MM.1S (cell line): ENCODE measurements at regions not wholly inside any gene's neighbourhood (a gene's known extent, or its start where the extent isn't known, plus 50 kb on each side); places are given as distances from the start of the nearest gene placed in this dataset.

Experiments used
- DNase-seq: peaks from one replicate; pipeline ENCODE4 v3.0.0-alpha.2; 2015
- H2AFZ ChIP-seq: fragments of 300-600 bp; sonication (generic); 2 replicates; pipeline ENCODE4 v1.6.0; 2016; ENCODE audit warnings: antibody characterized with exemption, low read length
- H3F3A ChIP-seq: fragments of 300-600 bp; sonication (generic); 2 replicates; pipeline ENCODE4 v1.6.1; 2016; ENCODE audit warnings: mild to moderate bottlenecking, antibody characterized with exemption, low read length, moderate library complexity, mixed read lengths; ENCODE audit not compliant: insufficient read depth
- H3K27ac ChIP-seq: fragments of 300-600 bp; sonication (generic); 2 replicates; pipeline ENCODE4 v1.5.1; 2016; ENCODE audit warnings: mild to moderate bottlenecking, low read length
- H3K27me3 ChIP-seq: fragments of 300-600 bp; sonication (generic); replicated peaks from 2 replicates; pipeline ENCODE4 v1.6.0; 2016; ENCODE audit warnings: low read length; ENCODE audit not compliant: insufficient read depth
- H3K36me3 ChIP-seq: fragments of 300-600 bp; sonication (generic); replicated peaks from 2 replicates; pipeline ENCODE4 v1.6.1; 2016; ENCODE audit warnings: mild to moderate bottlenecking, low read length, mixed read lengths; ENCODE audit not compliant: insufficient read depth
- H3K4me1 ChIP-seq: fragments of 300-600 bp; sonication (generic); 2 replicates; pipeline ENCODE4 v1.6.1; 2016; ENCODE audit warnings: low read length, mixed read lengths
- H3K4me2 ChIP-seq: fragments of 300-600 bp; sonication (generic); 2 replicates; pipeline ENCODE4 v1.6.0; 2016; ENCODE audit warnings: low read depth, low read length
- H3K4me3 ChIP-seq: fragments of 300-600 bp; sonication (generic); 2 replicates; pipeline ENCODE4 v1.5.1; 2016; ENCODE audit warnings: low read length, mixed read lengths
- H3K79me2 ChIP-seq: fragments of 300-600 bp; sonication (generic); 2 replicates; pipeline ENCODE4 v1.6.1; 2016; ENCODE audit warnings: mixed run types, low read length, mixed read lengths
- H3K9ac ChIP-seq: fragments of 300-600 bp; sonication (generic); 2 replicates; pipeline ENCODE4 v1.6.1; 2016; ENCODE audit warnings: low read length, mixed read lengths
- H3K9me2 ChIP-seq: fragments of 300-600 bp; sonication (generic); replicated peaks from 2 replicates; pipeline ENCODE4 v1.6.1; 2016; ENCODE audit warnings: mild to moderate bottlenecking, low read length, mixed read lengths; ENCODE audit not compliant: insufficient read depth
- H3K9me3 ChIP-seq: fragments of 300-600 bp; sonication (generic); replicated peaks from 2 replicates; pipeline ENCODE4 v1.6.1; 2016; ENCODE audit warnings: mild to moderate bottlenecking, low read length, mixed read lengths; ENCODE audit not compliant: insufficient read depth
- H4K20me1 ChIP-seq: fragments of 300-600 bp; sonication (generic); 2 replicates; pipeline ENCODE4 v1.6.1; 2016; ENCODE audit warnings: mild to moderate bottlenecking, low read length, moderate library complexity, mixed read lengths; ENCODE audit not compliant: insufficient read depth
- EZH2 ChIP-seq: fragments of 300-600 bp; sonication (generic); optimal IDR thresholded peaks from 2 replicates; pipeline ENCODE3; 2017; ENCODE audit warnings: low read depth, mild to moderate bottlenecking, antibody characterized with exemption, low read length, mixed read lengths
- EZH2phosphoT487 ChIP-seq: fragments of 300-600 bp; sonication (generic); IDR thresholded peaks from 2 replicates; pipeline ENCODE4 v1.6.1; 2018; ENCODE audit warnings: antibody characterized with exemption, low read length
- TF ChIP-seq, protein P1 (sequence below): fragments of 300-600 bp; sonication (generic); IDR thresholded peaks from 2 replicates; pipeline ENCODE4 v1.5.1; 2016; ENCODE audit warnings: antibody characterized with exemption, low read length, mixed read lengths

GRCh38 chr3:187799942-187800641 is 54.8 kb upstream of the BCL6 start:
- DNase-seq, result peak; percentile 68
- TF ChIP-seq, protein P1, sequence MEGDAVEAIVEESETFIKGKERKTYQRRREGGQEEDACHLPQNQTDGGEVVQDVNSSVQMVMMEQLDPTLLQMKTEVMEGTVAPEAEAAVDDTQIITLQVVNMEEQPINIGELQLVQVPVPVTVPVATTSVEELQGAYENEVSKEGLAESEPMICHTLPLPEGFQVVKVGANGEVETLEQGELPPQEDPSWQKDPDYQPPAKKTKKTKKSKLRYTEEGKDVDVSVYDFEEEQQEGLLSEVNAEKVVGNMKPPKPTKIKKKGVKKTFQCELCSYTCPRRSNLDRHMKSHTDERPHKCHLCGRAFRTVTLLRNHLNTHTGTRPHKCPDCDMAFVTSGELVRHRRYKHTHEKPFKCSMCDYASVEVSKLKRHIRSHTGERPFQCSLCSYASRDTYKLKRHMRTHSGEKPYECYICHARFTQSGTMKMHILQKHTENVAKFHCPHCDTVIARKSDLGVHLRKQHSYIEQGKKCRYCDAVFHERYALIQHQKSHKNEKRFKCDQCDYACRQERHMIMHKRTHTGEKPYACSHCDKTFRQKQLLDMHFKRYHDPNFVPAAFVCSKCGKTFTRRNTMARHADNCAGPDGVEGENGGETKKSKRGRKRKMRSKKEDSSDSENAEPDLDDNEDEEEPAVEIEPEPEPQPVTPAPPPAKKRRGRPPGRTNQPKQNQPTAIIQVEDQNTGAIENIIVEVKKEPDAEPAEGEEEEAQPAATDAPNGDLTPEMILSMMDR, result no peak
- no peak for TF ChIP-seq EZH2
- peak; percentile 73; the same call in 1 of the 2 replicates for TF ChIP-seq EZH2phosphoT487
- H3K27me3 ChIP-seq, result peaks cover 66% of the 10 kb centered on the region
- H3K9ac ChIP-seq, result no peak overlapping the region
- no peaks in the 10 kb centered on the region for H3K9me2 ChIP-seq
- no peaks in the 10 kb centered on the region for H4K20me1 ChIP-seq
- H3K4me3 ChIP-seq, result no peak overlapping the region
- 0 out of 2 replicates have a peak, but pooled peaks cover 6% of the 10 kb centered on the region for H3K4me1 ChIP-seq
- H3K9me3 ChIP-seq, result no peaks in the 10 kb centered on the region
- no peaks in the 10 kb centered on the region for H3K79me2 ChIP-seq
- H3K27ac ChIP-seq, result no peak overlapping the region
- no peak overlapping the region for H2AFZ ChIP-seq
- peak overlapping the region; percentile 17; the same call in 1 of the 2 replicates for H3K4me2 ChIP-seq
- no peaks in the 10 kb centered on the region for H3K36me3 ChIP-seq
- no peaks in the 10 kb centered on the region; the same call in 1 of the 2 replicates for H3F3A ChIP-seq

GRCh38 chr3:187801152-187801551 is 55.9 kb upstream of the BCL6 start:
- H3K27me3 ChIP-seq, result peaks cover 58% of the 10 kb centered on the region
- H3K79me2 ChIP-seq, result no peaks in the 10 kb centered on the region
- no peak overlapping the region for H3K9ac ChIP-seq
- TF ChIP-seq EZH2 (no peak), EZH2phosphoT487 (no peak)
- TF ChIP-seq, protein P1, result no peak
- no peaks in the 10 kb centered on the region for H3K9me3 ChIP-seq
- H3K36me3 ChIP-seq, result no peaks in the 10 kb centered on the region
- no peaks in the 10 kb centered on the region for H4K20me1 ChIP-seq
- no peaks in the 10 kb centered on the region for H3K9me2 ChIP-seq
- 0 out of 2 replicates have a peak, but pooled peaks cover 6% of the 10 kb centered on the region for H3K4me1 ChIP-seq
- H3K27ac ChIP-seq, result no peak overlapping the region
- no peak overlapping the region for H2AFZ ChIP-seq
- H3K4me2 ChIP-seq, result no peak overlapping the region
- DNase-seq, result no peak
- H3F3A ChIP-seq, result no peaks in the 10 kb centered on the region; the same call in 1 of the 2 replicates
- H3K4me3 ChIP-seq, result no peak overlapping the region

GRCh38 chr3:187802203-187802927 is 57.1 kb upstream of the BCL6 start:
- no peak overlapping the region for H3K27ac ChIP-seq
- no peaks in the 10 kb centered on the region for H3K79me2 ChIP-seq
- no peak overlapping the region for H2AFZ ChIP-seq
- no peak overlapping the region for H3K9ac ChIP-seq
- peaks cover 46% of the 10 kb centered on the region for H3K27me3 ChIP-seq
- no peaks in the 10 kb centered on the region; the same call in 1 of the 2 replicates for H3F3A ChIP-seq
- H3K4me1 ChIP-seq, result 0 out of 2 replicates have a peak, but pooled peaks cover 6% of the 10 kb centered on the region
- no peak overlapping the region for H3K4me2 ChIP-seq
- no peaks in the 10 kb centered on the region for H3K36me3 ChIP-seq
- TF ChIP-seq, protein P1, result no peak
- no peak for TF ChIP-seq EZH2phosphoT487
- TF ChIP-seq EZH2, result no peak
- H3K4me3 ChIP-seq, result no peak overlapping the region
- no peaks in the 10 kb centered on the region for H3K9me3 ChIP-seq
- no peak for DNase-seq
- H3K9me2 ChIP-seq, result no peaks in the 10 kb centered on the region
- no peaks in the 10 kb centered on the region for H4K20me1 ChIP-seq
